Astrocyte (in vitro differentiated cells and primary cell): ENCODE measurements at regions not wholly inside any gene's neighbourhood (a gene's known extent, or its start where the extent isn't known, plus 50 kb on each side); places are given as distances from the start of the nearest gene placed in this dataset.

Experiments
- DNase-seq: peaks from one replicate; pipeline ENCODE4 v3.0.0-alpha.2; 2010; ENCODE audit warnings: low read depth
- FAIRE-seq: peaks from 2 replicates; lab custom pipeline; 2011; peaks lifted over from hg19 to GRCh38; lab: Jason Lieb, UNC
- H2AFZ ChIP-seq: 2 replicates; pipeline ENCODE4 v1.6.0; 2012; ENCODE audit warnings: low read depth, low read length, inconsistent platforms
- H3K27ac ChIP-seq: 2 replicates; pipeline ENCODE4 v1.5.1; 2011; ENCODE audit warnings: low read depth, low read length, inconsistent platforms
- H3K27me3 ChIP-seq: 2 replicates; pipeline ENCODE4 v1.6.0; 2011; ENCODE audit warnings: low read length, inconsistent platforms; ENCODE audit not compliant: insufficient read depth
- H3K36me3 ChIP-seq: 2 replicates; pipeline ENCODE4 v1.5.1; 2011; ENCODE audit warnings: low read length, inconsistent platforms; ENCODE audit not compliant: insufficient read depth
- H3K4me1 ChIP-seq: 2 replicates; pipeline ENCODE4 v1.5.1; 2011; ENCODE audit warnings: low read length, inconsistent platforms; ENCODE audit not compliant: insufficient read depth
- H3K4me2 ChIP-seq: 2 replicates; pipeline ENCODE4 v1.6.0; 2012; ENCODE audit warnings: low read length, inconsistent platforms
- H3K4me3 ChIP-seq: 2 replicates; pipeline ENCODE4 v1.5.1; 2011; ENCODE audit warnings: low read depth, mild to moderate bottlenecking, low read length, inconsistent platforms; ENCODE audit not compliant: insufficient read depth
- H3K79me2 ChIP-seq: 2 replicates; pipeline ENCODE4 v1.6.0; 2012; ENCODE audit warnings: mild to moderate bottlenecking, low read length, inconsistent platforms; ENCODE audit not compliant: insufficient read depth
- H3K9ac ChIP-seq: 2 replicates; pipeline ENCODE4 v1.6.0; 2012; ENCODE audit warnings: mild to moderate bottlenecking, low read length, inconsistent platforms
- H3K9me3 ChIP-seq: 2 replicates; pipeline ENCODE4 v1.5.1; 2012; ENCODE audit warnings: low read depth, mild to moderate bottlenecking, low read length, inconsistent platforms; ENCODE audit not compliant: insufficient read depth
- H4K20me1 ChIP-seq: 2 replicates; pipeline ENCODE4 v1.6.0; 2012; ENCODE audit warnings: low read length, inconsistent platforms; ENCODE audit not compliant: insufficient read depth
- H3K27ac Mint-ChIP-seq: one replicate; pipeline ENCODE4 v1.8.0; 2021; ENCODE audit warnings: mild to moderate bottlenecking, mixed read lengths; ENCODE audit not compliant: unreplicated experiment
- H3K27me3 Mint-ChIP-seq: one replicate; pipeline ENCODE4 v1.8.0; 2021; ENCODE audit warnings: low read depth, mixed read lengths; ENCODE audit not compliant: unreplicated experiment
- H3K36me3 Mint-ChIP-seq: one replicate; pipeline ENCODE4 v1.8.0; 2021; ENCODE audit warnings: low read depth, mixed read lengths; ENCODE audit not compliant: unreplicated experiment
- H3K4me1 Mint-ChIP-seq: one replicate; pipeline ENCODE4 v1.8.0; 2021; ENCODE audit warnings: low read depth, mixed read lengths; ENCODE audit not compliant: unreplicated experiment
- H3K4me3 Mint-ChIP-seq: one replicate; pipeline ENCODE4 v1.8.0; 2021; ENCODE audit warnings: mild to moderate bottlenecking, moderate library complexity, mixed read lengths; ENCODE audit not compliant: unreplicated experiment
- H3K9me3 Mint-ChIP-seq: one replicate; pipeline ENCODE4 v1.8.0; 2021; ENCODE audit warnings: mild to moderate bottlenecking, mixed read lengths; ENCODE audit not compliant: unreplicated experiment
- EZH2 ChIP-seq: IDR thresholded peaks from 2 replicates; pipeline ENCODE4 v1.6.1; 2012; ENCODE audit warnings: mild to moderate bottlenecking, low read length, inconsistent platforms; ENCODE audit not compliant: insufficient read depth
- TF ChIP-seq, protein P1 (sequence below): IDR thresholded peaks from 2 replicates; pipeline ENCODE4 v1.5.1; 2011; ENCODE audit warnings: low read depth, mild to moderate bottlenecking, inconsistent platforms, low read length, moderate library complexity; ENCODE audit not compliant: insufficient read depth

DNA sequence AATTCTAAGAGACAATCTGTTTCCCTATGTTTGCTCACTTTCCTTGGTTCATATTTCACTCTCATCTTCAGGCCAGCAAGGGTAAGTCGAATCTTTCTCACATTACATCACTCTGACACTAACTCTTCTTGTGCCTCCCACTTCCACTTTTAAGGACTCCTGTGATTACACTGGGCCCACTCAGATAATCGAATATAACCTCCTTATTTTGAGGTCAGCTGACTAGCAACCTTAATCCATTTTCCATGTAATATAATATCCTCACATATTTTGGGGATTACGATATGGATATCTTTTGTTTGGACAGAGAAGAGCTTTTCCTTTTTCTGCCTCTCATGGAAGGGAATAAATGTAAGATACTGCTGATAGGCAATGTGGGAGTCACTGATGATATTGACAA, 2015.7 kb upstream of the LRRTM1 start:
- Mint-ChIP-seq H3K4me3 (no peak overlapping the region), H3K4me1 (no peaks in the 10 kb centered on the region), H3K27ac (no peak overlapping the region), H3K27me3 (no peaks in the 10 kb centered on the region), H3K9me3 (peaks cover under 1% of the 10 kb centered on the region), H3K36me3 (no peaks in the 10 kb centered on the region)
- Histone ChIP-seq H3K9me3 (no peaks in the 10 kb centered on the region), H3K27ac (no peak overlapping the region), H3K4me3 (no peak overlapping the region), H3K27me3 (no peaks in the 10 kb centered on the region), H3K4me2 (no peak overlapping the region), H3K79me2 (no peaks in the 10 kb centered on the region), H4K20me1 (no peaks in the 10 kb centered on the region), H3K9ac (no peak overlapping the region), H3K36me3 (no peaks in the 10 kb centered on the region), H3K4me1 (no peaks in the 10 kb centered on the region), H2AFZ (no peak overlapping the region)
- DNase-seq, result no peak
- FAIRE-seq, result no peak
- TF ChIP-seq, protein P1, sequence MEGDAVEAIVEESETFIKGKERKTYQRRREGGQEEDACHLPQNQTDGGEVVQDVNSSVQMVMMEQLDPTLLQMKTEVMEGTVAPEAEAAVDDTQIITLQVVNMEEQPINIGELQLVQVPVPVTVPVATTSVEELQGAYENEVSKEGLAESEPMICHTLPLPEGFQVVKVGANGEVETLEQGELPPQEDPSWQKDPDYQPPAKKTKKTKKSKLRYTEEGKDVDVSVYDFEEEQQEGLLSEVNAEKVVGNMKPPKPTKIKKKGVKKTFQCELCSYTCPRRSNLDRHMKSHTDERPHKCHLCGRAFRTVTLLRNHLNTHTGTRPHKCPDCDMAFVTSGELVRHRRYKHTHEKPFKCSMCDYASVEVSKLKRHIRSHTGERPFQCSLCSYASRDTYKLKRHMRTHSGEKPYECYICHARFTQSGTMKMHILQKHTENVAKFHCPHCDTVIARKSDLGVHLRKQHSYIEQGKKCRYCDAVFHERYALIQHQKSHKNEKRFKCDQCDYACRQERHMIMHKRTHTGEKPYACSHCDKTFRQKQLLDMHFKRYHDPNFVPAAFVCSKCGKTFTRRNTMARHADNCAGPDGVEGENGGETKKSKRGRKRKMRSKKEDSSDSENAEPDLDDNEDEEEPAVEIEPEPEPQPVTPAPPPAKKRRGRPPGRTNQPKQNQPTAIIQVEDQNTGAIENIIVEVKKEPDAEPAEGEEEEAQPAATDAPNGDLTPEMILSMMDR, result no peak
- TF ChIP-seq EZH2, result no peak

DNA sequence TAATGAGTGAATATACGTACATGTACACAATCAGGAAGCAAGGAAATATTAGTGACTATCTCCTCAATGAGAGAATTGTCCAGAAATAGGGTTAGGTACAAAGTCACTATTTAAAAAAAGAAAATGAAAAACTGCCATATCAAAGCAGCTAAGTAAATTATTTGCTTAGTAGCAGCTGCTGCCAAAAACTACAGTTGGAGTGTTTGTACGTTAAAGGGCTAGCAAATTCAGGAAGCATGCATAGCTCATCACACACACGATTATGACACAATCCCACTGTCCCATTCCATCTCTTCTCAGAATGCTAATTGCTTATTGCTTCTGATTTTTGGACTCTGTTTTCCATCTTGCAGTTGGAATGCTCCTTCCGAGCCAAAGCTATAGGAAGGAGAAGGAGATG, 2012.5 kb upstream of the LRRTM1 start:
- no peak for TF ChIP-seq EZH2
- TF ChIP-seq, protein P1, result no peak
- Histone ChIP-seq H3K4me1 (no peaks in the 10 kb centered on the region), H3K36me3 (no peaks in the 10 kb centered on the region), H3K79me2 (no peaks in the 10 kb centered on the region), H3K9me3 (no peaks in the 10 kb centered on the region), H4K20me1 (no peaks in the 10 kb centered on the region), H3K4me3 (no peak overlapping the region), H3K27ac (no peak overlapping the region), H3K9ac (no peak overlapping the region), H2AFZ (no peak overlapping the region), H3K4me2 (no peak overlapping the region), H3K27me3 (no peaks in the 10 kb centered on the region)
- Mint-ChIP-seq H3K9me3 (no peaks in the 10 kb centered on the region), H3K27ac (no peak overlapping the region), H3K4me3 (no peak overlapping the region), H3K36me3 (no peaks in the 10 kb centered on the region), H3K27me3 (no peaks in the 10 kb centered on the region), H3K4me1 (no peaks in the 10 kb centered on the region)
- DNase-seq (no peak), FAIRE-seq (no peak)

DNA sequence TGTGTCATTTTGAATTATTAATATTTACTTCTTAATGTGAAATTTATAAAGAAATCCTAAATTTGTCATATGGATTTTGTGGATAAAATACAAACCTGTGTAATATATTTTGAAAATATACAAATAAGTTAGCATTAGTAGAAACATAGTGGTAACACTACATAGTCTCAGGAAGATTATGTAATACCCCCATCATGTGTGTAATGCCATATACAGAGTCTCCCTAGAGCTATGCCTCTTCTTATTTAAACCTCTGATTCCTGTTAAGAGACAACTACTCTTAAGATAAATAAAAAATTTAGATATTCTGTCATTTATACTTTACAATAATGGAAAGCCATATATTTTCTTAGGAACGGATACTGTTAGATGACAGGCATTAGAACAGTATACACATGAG, 2012.0 kb upstream of the LRRTM1 start:
- H3K27ac Mint-ChIP-seq, result no peak overlapping the region
- no peak overlapping the region for H3K4me3 Mint-ChIP-seq
- H3K27me3 Mint-ChIP-seq, result no peaks in the 10 kb centered on the region
- no peak for DNase-seq
- TF ChIP-seq, protein P1, result no peak
- no peak for TF ChIP-seq EZH2
- no peaks in the 10 kb centered on the region for H3K9me3 Mint-ChIP-seq
- H3K9ac ChIP-seq, result no peak overlapping the region
- no peak overlapping the region for H3K4me3 ChIP-seq
- H3K27ac ChIP-seq, result no peak overlapping the region
- FAIRE-seq, result no peak
- H3K4me1 Mint-ChIP-seq, result no peaks in the 10 kb centered on the region
- no peak overlapping the region for H2AFZ ChIP-seq
- no peaks in the 10 kb centered on the region for H3K79me2 ChIP-seq
- no peaks in the 10 kb centered on the region for H3K36me3 ChIP-seq
- H3K36me3 Mint-ChIP-seq, result no peaks in the 10 kb centered on the region
- no peaks in the 10 kb centered on the region for H3K9me3 ChIP-seq
- no peaks in the 10 kb centered on the region for H4K20me1 ChIP-seq
- H3K4me2 ChIP-seq, result no peak overlapping the region
- no peaks in the 10 kb centered on the region for H3K27me3 ChIP-seq
- H3K4me1 ChIP-seq, result no peaks in the 10 kb centered on the region
